ENCODE measurements at regions not wholly inside any gene's neighbourhood (a gene's known extent, or its start where the extent isn't known, plus 50 kb on each side); places are given as distances from the start of the nearest gene placed in this dataset.

GRCh38 chr9:87259543-87260518, 237.8 kb upstream of the DAPK1 start:
- H3K4me3 ChIP-seq: no peak overlapping the region
- no peaks in the 10 kb centered on the region for H3K36me3 ChIP-seq (ENCODE audit: insufficient read depth)
- no peaks in the 10 kb centered on the region for H3K79me2 ChIP-seq (replicated peaks; ENCODE audit: insufficient read depth)
- no peaks in the 10 kb centered on the region for H3F3A ChIP-seq (replicated peaks; ENCODE audit: low read depth)
- H3K4me2 ChIP-seq: no peak overlapping the region
- Mint-ChIP-seq H3K4me3 (no peak overlapping the region), H3K9me3 (no peaks in the 10 kb centered on the region; the same call in 2 of the 3 replicates), H3K4me1 (no peaks in the 10 kb centered on the region), H3K27me3 (ENCODE audit: insufficient read depth, low read depth, poor library complexity) (peaks cover 7% of the 10 kb centered on the region), H3K36me3 (ENCODE audit: low read depth) (no peaks in the 10 kb centered on the region), H3K27ac (no peak overlapping the region)
- H3K27ac ChIP-seq (ENCODE audit: low read depth): no peak overlapping the region
- no peak overlapping the region for H2AFZ ChIP-seq
- DNase-seq (ENCODE audit: low spot score) (no peak), ATAC-seq (no peak)
- H3K4me1 ChIP-seq (ENCODE audit: insufficient read depth): no peaks in the 10 kb centered on the region
- H3K27me3 ChIP-seq (ENCODE audit: insufficient read depth): no peaks in the 10 kb centered on the region
- TF ChIP-seq ZNF114 (CRISPR knock-in tag; IDR thresholded peaks at IDR 0.05): no peak
- TF ChIP-seq CREB1 (CRISPR knock-in tag; IDR thresholded peaks at IDR 0.05; ENCODE audit: low read depth): no peak
- TF ChIP-seq, protein P1, sequence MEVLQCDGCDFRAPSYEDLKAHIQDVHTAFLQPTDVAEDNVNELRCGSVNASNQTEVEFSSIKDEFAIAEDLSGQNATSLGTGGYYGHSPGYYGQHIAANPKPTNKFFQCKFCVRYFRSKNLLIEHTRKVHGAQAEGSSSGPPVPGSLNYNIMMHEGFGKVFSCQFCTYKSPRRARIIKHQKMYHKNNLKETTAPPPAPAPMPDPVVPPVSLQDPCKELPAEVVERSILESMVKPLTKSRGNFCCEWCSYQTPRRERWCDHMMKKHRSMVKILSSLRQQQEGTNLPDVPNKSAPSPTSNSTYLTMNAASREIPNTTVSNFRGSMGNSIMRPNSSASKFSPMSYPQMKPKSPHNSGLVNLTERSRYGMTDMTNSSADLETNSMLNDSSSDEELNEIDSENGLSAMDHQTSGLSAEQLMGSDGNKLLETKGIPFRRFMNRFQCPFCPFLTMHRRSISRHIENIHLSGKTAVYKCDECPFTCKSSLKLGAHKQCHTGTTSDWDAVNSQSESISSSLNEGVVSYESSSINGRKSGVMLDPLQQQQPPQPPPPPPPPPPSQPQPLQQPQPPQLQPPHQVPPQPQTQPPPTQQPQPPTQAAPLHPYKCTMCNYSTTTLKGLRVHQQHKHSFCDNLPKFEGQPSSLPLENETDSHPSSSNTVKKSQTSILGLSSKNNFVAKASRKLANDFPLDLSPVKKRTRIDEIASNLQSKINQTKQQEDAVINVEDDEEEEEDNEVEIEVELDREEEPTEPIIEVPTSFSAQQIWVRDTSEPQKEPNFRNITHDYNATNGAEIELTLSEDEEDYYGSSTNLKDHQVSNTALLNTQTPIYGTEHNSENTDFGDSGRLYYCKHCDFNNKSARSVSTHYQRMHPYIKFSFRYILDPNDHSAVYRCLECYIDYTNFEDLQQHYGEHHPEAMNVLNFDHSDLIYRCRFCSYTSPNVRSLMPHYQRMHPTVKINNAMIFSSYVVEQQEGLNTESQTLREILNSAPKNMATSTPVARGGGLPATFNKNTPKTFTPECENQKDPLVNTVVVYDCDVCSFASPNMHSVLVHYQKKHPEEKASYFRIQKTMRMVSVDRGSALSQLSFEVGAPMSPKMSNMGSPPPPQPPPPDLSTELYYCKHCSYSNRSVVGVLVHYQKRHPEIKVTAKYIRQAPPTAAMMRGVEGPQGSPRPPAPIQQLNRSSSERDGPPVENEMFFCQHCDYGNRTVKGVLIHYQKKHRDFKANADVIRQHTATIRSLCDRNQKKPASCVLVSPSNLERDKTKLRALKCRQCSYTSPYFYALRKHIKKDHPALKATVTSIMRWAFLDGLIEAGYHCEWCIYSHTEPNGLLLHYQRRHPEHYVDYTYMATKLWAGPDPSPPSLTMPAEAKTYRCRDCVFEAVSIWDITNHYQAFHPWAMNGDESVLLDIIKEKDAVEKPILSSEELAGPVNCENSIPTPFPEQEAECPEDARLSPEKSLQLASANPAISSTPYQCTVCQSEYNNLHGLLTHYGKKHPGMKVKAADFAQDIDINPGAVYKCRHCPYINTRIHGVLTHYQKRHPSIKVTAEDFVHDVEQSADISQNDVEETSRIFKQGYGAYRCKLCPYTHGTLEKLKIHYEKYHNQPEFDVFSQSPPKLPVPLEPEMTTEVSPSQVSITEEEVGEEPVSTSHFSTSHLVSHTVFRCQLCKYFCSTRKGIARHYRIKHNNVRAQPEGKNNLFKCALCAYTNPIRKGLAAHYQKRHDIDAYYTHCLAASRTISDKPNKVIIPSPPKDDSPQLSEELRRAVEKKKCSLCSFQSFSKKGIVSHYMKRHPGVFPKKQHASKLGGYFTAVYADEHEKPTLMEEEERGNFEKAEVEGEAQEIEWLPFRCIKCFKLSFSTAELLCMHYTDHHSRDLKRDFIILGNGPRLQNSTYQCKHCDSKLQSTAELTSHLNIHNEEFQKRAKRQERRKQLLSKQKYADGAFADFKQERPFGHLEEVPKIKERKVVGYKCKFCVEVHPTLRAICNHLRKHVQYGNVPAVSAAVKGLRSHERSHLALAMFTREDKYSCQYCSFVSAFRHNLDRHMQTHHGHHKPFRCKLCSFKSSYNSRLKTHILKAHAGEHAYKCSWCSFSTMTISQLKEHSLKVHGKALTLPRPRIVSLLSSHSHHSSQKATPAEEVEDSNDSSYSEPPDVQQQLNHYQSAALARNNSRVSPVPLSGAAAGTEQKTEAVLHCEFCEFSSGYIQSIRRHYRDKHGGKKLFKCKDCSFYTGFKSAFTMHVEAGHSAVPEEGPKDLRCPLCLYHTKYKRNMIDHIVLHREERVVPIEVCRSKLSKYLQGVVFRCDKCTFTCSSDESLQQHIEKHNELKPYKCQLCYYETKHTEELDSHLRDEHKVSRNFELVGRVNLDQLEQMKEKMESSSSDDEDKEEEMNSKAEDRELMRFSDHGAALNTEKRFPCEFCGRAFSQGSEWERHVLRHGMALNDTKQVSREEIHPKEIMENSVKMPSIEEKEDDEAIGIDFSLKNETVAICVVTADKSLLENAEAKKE (CRISPR knock-in tag; IDR thresholded peaks at IDR 0.05): no peak
- no peak for TF ChIP-seq POLR2AphosphoS5 (IDR thresholded peaks at IDR 0.05; ENCODE audit: low read depth)
- TF ChIP-seq, protein P2, sequence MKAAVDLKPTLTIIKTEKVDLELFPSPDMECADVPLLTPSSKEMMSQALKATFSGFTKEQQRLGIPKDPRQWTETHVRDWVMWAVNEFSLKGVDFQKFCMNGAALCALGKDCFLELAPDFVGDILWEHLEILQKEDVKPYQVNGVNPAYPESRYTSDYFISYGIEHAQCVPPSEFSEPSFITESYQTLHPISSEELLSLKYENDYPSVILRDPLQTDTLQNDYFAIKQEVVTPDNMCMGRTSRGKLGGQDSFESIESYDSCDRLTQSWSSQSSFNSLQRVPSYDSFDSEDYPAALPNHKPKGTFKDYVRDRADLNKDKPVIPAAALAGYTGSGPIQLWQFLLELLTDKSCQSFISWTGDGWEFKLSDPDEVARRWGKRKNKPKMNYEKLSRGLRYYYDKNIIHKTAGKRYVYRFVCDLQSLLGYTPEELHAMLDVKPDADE (IDR thresholded peaks at IDR 0.05): no peak
- no peak for TF ChIP-seq ZNF331 (CRISPR knock-in tag; IDR thresholded peaks at IDR 0.05; ENCODE audit: low read depth)
- no peak for TF ChIP-seq EZH2phosphoT487 (IDR thresholded peaks at IDR 0.05; ENCODE audit: unreplicated experiment)
- TF ChIP-seq, protein P3, sequence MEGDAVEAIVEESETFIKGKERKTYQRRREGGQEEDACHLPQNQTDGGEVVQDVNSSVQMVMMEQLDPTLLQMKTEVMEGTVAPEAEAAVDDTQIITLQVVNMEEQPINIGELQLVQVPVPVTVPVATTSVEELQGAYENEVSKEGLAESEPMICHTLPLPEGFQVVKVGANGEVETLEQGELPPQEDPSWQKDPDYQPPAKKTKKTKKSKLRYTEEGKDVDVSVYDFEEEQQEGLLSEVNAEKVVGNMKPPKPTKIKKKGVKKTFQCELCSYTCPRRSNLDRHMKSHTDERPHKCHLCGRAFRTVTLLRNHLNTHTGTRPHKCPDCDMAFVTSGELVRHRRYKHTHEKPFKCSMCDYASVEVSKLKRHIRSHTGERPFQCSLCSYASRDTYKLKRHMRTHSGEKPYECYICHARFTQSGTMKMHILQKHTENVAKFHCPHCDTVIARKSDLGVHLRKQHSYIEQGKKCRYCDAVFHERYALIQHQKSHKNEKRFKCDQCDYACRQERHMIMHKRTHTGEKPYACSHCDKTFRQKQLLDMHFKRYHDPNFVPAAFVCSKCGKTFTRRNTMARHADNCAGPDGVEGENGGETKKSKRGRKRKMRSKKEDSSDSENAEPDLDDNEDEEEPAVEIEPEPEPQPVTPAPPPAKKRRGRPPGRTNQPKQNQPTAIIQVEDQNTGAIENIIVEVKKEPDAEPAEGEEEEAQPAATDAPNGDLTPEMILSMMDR (conservative IDR thresholded peaks at IDR 0.05; ENCODE audit: low read depth in 2 of 2): no peak
- no peak for TF ChIP-seq JUNB (IDR thresholded peaks at IDR 0.05; ENCODE audit: unreplicated experiment)
- no peak for TF ChIP-seq EZH2 (IDR thresholded peaks at IDR 0.05; ENCODE audit: low read depth, unreplicated experiment)
- TF ChIP-seq NANOG (IDR thresholded peaks at IDR 0.05; ENCODE audit: borderline replicate concordance): no peak
- no peak for TF ChIP-seq STAT1 (IDR thresholded peaks at IDR 0.05; ENCODE audit: unreplicated experiment)
- TF ChIP-seq, protein P4, sequence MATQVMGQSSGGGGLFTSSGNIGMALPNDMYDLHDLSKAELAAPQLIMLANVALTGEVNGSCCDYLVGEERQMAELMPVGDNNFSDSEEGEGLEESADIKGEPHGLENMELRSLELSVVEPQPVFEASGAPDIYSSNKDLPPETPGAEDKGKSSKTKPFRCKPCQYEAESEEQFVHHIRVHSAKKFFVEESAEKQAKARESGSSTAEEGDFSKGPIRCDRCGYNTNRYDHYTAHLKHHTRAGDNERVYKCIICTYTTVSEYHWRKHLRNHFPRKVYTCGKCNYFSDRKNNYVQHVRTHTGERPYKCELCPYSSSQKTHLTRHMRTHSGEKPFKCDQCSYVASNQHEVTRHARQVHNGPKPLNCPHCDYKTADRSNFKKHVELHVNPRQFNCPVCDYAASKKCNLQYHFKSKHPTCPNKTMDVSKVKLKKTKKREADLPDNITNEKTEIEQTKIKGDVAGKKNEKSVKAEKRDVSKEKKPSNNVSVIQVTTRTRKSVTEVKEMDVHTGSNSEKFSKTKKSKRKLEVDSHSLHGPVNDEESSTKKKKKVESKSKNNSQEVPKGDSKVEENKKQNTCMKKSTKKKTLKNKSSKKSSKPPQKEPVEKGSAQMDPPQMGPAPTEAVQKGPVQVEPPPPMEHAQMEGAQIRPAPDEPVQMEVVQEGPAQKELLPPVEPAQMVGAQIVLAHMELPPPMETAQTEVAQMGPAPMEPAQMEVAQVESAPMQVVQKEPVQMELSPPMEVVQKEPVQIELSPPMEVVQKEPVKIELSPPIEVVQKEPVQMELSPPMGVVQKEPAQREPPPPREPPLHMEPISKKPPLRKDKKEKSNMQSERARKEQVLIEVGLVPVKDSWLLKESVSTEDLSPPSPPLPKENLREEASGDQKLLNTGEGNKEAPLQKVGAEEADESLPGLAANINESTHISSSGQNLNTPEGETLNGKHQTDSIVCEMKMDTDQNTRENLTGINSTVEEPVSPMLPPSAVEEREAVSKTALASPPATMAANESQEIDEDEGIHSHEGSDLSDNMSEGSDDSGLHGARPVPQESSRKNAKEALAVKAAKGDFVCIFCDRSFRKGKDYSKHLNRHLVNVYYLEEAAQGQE (IDR thresholded peaks at IDR 0.05; ENCODE audit: unreplicated experiment): no peak
- no peaks in the 10 kb centered on the region for H4K20me1 ChIP-seq (replicated peaks; ENCODE audit: insufficient read depth)
- no peaks in the 10 kb centered on the region; the same call in 1 of the 2 replicates for H3K9me2 ChIP-seq (ENCODE audit: insufficient read depth)
